Right cardiac atrium (tissue), 5 donors: ENCODE measurements at regions not wholly inside any gene's neighbourhood (a gene's known extent, or its start where the extent isn't known, plus 50 kb on each side); places are given as distances from the start of the nearest gene placed in this dataset.
A peak's percentile ranks its signal among the peaks of the same experiment; 100 is the strongest.

Experiments
- ATAC-seq, 2 donors: fragments of 200-7000 bp; cut with Tn5 transposase; one replicate each; pipeline versions ENCODE4 v1.8.0 to v1.9.1; 2020; ENCODE audit warnings: moderate library complexity in 2 of 2, mild to moderate bottlenecking in 1 of 2
- DNase-seq, 3 donors: peaks; one replicate each; pipeline ENCODE4 v3.0.0-alpha.2; 2020
- H3K27ac ChIP-seq: one replicate; pipeline ENCODE4 v1.5.1; 2013; ENCODE audit warnings: mild to moderate bottlenecking, low read length, control low read depth, moderate library complexity
- H3K27me3 ChIP-seq: one replicate; pipeline ENCODE4 v1.6.1; 2013; ENCODE audit not compliant: control insufficient read depth, insufficient read depth
- H3K4me1 ChIP-seq: one replicate; pipeline ENCODE4 v1.6.1; 2013; ENCODE audit warnings: low read length; ENCODE audit not compliant: control insufficient read depth, insufficient read depth
- H3K4me3 ChIP-seq: one replicate; pipeline ENCODE4 v1.5.1; 2013; ENCODE audit warnings: low read length, control low read depth
- H3K9me3 ChIP-seq: one replicate; pipeline ENCODE4 v1.6.1; 2013; ENCODE audit warnings: low read length; ENCODE audit not compliant: control insufficient read depth
- WGBS: extraction: QIAGEN DNeasy Blood & Tissue Kit; methylation state at CpG from one replicate; pipeline ENCODE4 v1.1.7; 2013; 5-methylcytosine and 5-hydroxymethylcytosine counted together
- intact Hi-C, 4 donors: fragments of 100-400 bp; cut with DNase I; formaldehyde crosslinking; loops; one replicate each; pipeline versions ENCODE4 v1.11.0 to v1.14.0; 2022 to 2023
- donor health status: healthy with polysubstance abuse.
- donor health status: DM: no; HTN: yes; CAD: no.
- donor health status: DM: no; HTN: no; CAD: no.
- donor health status: DM: no; HTN: yes; CAD: no; lungs with severe emphysema.
- donor health status: DM: yes; HTN: yes; CAD: no.

DNA sequence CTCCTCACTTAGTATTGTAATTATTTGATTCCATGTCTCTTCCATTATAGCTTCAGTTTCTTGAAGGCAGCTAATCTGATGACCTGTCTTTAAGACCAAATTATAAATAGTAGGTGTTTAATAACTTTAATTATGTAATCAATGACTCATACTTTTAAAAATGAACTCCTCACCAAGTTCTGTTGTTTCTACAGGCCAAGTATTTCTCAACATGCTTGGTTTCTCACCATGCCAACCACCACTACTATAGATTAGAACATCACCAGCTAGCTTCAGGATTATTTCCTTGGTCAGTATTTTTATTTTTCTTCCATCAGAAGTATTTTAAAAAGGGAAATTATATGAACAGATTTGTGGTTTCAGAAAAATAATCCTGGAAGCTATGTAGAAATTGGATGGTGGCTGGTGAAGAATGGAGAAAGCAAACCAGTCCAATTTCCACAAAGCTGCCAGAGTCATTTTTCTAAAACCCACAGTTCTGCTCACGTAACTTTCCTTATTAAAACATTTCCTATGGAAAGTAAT is 237.7 kb upstream of the DACH1 start:
- no peak for ATAC-seq
- Histone ChIP-seq H3K27me3 (no peaks in the 10 kb centered on the region), H3K9me3 (no peaks in the 10 kb centered on the region), H3K4me3 (no peak overlapping the region), H3K4me1 (no peaks in the 10 kb centered on the region), H3K27ac (no peak overlapping the region)
- 86% methylated on average over 1 of the region's 1 CpG for WGBS
- no peak for DNase-seq
- intact Hi-C loops = no loop called here

DNA sequence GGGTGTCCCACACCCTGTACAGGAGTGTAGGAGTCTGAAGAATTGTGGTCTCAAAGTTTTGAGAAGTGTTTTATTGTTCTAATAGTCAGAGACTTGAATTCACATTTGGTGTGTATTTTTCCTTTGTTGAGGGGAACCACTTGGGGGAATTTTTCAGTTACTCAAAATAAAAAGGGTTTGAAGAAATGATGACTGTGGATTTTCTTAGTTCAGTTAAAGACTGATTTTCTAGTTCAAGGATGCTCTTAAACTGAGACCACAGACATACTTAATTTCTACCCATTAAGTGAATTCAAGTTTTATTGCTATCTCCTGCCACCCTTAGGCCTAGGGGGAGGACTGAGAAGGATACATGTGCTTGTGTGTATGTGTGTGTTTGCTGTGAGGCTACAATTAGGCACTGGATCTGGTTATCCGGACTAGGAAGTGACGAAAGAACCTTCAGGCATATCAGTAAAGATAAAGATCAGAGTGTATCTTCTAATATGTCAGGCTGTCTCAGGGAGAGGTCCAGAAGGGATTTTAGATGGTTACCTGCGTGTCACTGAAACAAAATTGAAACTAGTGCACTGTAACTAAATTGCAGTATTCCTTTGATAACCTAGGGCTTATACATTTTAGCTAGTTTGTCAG is 234.9 kb upstream of the DACH1 start:
- no peak for ATAC-seq
- Histone ChIP-seq H3K27me3 (no peaks in the 10 kb centered on the region), H3K4me1 (no peaks in the 10 kb centered on the region), H3K27ac (no peak overlapping the region), H3K4me3 (no peak overlapping the region), H3K9me3 (no peaks in the 10 kb centered on the region)
- intact Hi-C loops = no loop called here
- 75% methylated on average over 3 of the region's 3 CpGs for WGBS
- DNase-seq = no peak

DNA sequence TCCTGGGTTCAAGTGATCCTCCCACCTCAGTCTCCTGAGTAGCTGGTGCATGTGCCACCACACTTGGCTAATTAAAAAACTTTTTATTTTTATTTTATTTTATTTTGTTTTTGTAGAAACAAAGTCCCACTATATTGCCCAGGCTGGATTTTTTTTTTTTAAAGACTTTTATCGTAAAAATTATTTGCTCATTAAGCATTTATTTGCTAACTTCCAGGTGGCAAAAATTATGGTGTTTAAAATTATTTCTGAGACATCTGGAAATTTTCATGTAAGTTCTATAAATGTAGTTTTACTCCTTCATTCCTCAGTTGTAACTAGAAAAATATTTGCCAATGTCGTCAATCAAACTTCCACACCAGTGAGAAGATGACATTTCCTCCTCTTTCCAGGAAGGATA is 233.3 kb upstream of the DACH1 start:
- no peak overlapping the region for H3K27ac ChIP-seq
- no peak overlapping the region for H3K4me3 ChIP-seq
- DNase-seq (no peak), ATAC-seq (no peak)
- intact Hi-C loops = no loop called here
- 77% methylated on average over 2 of the region's 2 CpGs for whole genome bisulfite sequencing
- no peaks in the 10 kb centered on the region for H3K9me3 ChIP-seq
- no peaks in the 10 kb centered on the region for H3K4me1 ChIP-seq
- no peaks in the 10 kb centered on the region for H3K27me3 ChIP-seq

DNA sequence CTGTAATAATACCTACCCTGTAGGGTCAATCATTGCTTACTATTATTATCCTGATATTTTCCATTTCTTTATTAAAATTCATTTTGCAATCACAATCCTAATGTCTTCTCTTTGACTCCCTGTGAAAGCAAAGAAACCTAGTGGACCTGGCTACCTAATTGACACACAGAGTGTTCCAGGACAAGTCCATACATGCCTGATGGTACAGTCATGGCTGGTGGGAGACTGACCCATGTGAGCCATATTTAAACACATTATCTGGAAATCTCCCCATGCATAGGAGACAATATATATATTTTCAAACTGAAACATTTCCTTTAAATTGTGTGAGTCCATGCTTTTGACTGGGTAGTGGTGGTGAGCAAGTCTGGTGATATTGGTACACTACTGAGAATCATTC is 230.6 kb upstream of the DACH1 start:
- Histone ChIP-seq H3K9me3 (no peaks in the 10 kb centered on the region), H3K4me3 (no peak overlapping the region), H3K4me1 (no peaks in the 10 kb centered on the region), H3K27me3 (no peaks in the 10 kb centered on the region), H3K27ac (no peak overlapping the region)
- DNase-seq = no peak
- ATAC-seq = no peak
- intact Hi-C loops = no loop called here

DNA sequence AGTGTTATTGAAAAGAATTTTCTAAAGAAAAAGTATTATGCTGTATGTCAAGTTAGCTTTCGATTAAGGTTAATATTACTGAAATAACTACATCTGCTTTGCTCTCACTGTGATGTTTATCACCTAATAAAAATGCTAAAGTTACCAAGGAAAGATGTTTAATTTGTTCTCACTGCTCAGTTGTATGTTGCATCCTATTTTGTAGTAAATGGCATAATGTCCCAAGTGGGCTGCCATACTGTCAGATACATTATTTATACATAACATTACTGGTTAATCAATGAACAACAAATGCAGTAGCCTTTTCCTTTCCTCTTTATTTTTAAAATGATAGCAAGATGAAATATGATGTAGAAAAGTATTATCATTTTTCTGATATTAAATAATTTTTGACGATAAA is 226.3 kb upstream of the DACH1 start:
- ATAC-seq (no peak), DNase-seq (no peak)
- no peaks in the 10 kb centered on the region for H3K9me3 ChIP-seq
- WGBS = 91% methylated on average over 2 of the region's 2 CpGs
- H3K4me1 ChIP-seq = no peaks in the 10 kb centered on the region
- no peak overlapping the region for H3K27ac ChIP-seq
- no peaks in the 10 kb centered on the region for H3K27me3 ChIP-seq
- intact Hi-C loops = no loop called here
- no peak overlapping the region for H3K4me3 ChIP-seq

DNA sequence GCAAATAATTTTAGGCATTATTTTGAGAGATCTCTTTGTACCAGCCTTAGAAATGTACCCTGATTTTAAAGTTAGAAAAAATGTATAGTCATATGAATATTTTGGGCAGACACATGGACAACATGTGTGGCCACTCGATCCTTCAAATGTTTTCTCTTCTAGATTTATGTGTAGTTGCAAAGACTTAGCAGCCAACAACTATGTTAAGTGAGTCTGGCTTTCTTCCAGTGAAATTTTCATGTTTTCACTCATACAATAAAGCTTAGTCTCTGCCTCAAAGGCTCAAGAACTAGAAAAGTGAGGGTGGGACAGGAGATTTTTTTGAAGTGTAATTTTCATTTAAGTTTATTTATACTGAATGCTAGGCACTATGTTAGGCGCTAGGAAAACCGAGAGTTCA is 207.7 kb upstream of the DACH1 start:
- no peak overlapping the region for H3K4me3 ChIP-seq
- DNase-seq (no peak), ATAC-seq (no peak)
- WGBS = 74% methylated on average over 3 of the region's 3 CpGs
- intact Hi-C loops = no loop called here
- H3K27me3 ChIP-seq = no peaks in the 10 kb centered on the region
- H3K4me1 ChIP-seq = no peaks in the 10 kb centered on the region
- no peak overlapping the region for H3K27ac ChIP-seq
- no peaks in the 10 kb centered on the region for H3K9me3 ChIP-seq

DNA sequence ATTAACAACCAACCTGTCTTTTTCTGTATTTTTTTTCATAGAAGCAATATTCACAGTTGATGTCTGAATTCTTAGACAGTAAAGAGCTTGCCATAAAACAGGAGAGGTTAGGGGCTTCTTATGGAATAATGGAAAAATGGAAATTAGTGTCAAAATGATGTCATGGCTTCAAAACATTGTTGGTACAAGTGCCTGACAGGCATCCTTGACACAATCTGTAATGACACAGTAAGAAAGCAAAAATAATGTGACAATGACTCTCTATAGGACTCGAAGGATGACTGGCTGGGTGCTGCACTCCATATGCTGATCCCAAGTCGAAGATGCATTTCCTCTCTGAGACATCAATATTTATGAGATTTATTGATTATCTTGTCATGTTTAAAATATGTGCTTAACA is 205.3 kb upstream of the DACH1 start:
- H3K27me3 ChIP-seq = no peaks in the 10 kb centered on the region
- WGBS = 63% methylated on average over 2 of the region's 2 CpGs
- no peaks in the 10 kb centered on the region for H3K9me3 ChIP-seq
- no peaks in the 10 kb centered on the region for H3K4me1 ChIP-seq
- ATAC-seq (no peak), DNase-seq (no peak)
- intact Hi-C loops = no loop called here
- no peak overlapping the region for H3K27ac ChIP-seq
- H3K4me3 ChIP-seq = no peak overlapping the region

DNA sequence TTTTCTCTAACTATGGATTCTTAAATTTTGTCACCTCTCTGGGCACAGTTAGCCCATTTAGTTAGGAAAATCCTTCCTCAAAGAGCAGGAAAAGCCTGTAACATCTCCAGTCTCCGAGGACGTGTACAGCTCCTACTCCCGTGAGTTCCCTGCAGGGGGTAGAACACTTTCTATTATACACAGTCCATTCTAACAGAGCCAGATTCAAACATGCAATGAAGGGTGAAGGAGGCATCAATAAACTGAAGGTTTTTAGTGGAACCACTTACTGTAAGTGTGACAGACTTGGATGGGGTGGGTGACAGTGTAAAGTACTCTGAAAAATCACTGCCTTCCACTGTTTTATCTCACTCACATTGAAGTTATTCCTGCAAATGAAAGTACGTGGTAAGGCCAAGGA is 204.7 kb upstream of the DACH1 start:
- intact Hi-C loops = no loop called here
- no peaks in the 10 kb centered on the region for H3K9me3 ChIP-seq
- 39% methylated on average over 4 of the region's 4 CpGs for WGBS
- DNase-seq (no peak), ATAC-seq (no peak)
- no peak overlapping the region for H3K4me3 ChIP-seq
- no peaks in the 10 kb centered on the region for H3K27me3 ChIP-seq
- H3K27ac ChIP-seq = no peak overlapping the region
- no peaks in the 10 kb centered on the region for H3K4me1 ChIP-seq

DNA sequence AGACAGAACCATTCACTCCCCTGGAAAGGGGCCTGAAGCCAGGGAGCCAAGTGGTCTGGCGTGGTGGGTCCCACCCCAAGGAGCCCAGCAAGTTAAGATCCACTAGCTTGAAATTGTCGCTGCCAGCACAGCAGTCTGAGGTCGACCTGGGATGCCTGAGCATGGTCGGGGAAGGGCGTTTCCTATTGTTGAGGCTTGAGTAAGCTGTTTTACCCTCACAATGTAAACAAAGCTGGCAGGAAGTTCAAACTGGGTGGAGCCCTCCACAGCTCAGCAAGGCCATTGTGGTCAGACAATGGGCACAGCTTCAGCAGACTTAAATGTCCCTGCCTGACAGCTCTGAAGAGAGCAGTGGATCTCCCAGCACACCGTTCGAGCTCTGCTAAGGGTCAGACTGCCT is 195.6 kb upstream of the DACH1 start:
- no peaks in the 10 kb centered on the region for H3K27me3 ChIP-seq
- H3K27ac ChIP-seq = no peak overlapping the region
- intact Hi-C loops = no loop called here
- ATAC-seq (peak in 1 of 2 donors; percentile 56), DNase-seq (peak in 1 of 3 donors; percentile 6)
- WGBS = 49% methylated on average over 7 of the region's 7 CpGs
- no peaks in the 10 kb centered on the region for H3K4me1 ChIP-seq
- H3K9me3 ChIP-seq = no peaks in the 10 kb centered on the region
- no peak overlapping the region for H3K4me3 ChIP-seq

DNA sequence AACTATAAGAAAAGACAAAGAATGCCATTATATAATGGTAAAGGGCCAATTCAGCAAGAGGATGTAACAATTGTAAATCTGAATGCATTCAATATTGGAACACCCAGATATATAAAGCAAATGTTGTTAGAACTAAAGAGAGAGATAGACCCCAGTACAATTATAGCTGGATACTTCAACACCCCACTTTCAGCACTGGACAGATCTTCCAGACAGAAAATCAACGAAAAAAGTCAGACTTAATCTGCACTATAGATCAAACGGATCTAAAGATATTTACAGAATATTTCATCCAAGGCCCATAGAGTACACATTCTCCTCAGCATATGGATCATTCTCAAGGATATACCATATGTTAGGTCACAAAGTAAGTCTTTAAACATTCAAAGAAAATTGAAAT is 194.6 kb upstream of the DACH1 start:
- Histone ChIP-seq H3K4me1 (no peaks in the 10 kb centered on the region), H3K27me3 (no peaks in the 10 kb centered on the region), H3K27ac (no peak overlapping the region), H3K4me3 (no peak overlapping the region), H3K9me3 (no peaks in the 10 kb centered on the region)
- no peak for DNase-seq
- no peak for ATAC-seq
- WGBS = 69% methylated on average over 2 of the region's 2 CpGs
- intact Hi-C loops = no loop called here

DNA sequence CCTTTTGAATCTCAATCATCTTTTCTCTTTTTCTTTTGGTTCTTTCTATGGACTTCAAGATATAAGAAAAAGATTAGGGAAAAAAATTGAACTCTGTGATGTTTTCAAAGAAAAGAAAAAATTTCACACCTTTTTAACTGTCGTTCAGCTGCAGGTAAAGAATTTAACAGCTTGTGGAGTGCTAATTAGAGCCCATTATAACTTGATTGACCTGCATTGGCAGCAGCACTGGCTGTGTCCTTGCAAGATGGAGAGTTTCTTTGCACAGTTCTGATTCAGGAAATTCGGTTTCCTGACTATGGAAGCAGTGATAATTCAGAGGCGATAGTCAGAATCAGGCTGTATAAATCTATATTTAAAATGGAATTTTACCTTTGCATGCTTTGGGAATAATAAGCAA is 183.2 kb upstream of the DACH1 start:
- Histone ChIP-seq H3K9me3 (no peaks in the 10 kb centered on the region), H3K4me3 (no peak overlapping the region), H3K27me3 (no peaks in the 10 kb centered on the region), H3K27ac (no peak overlapping the region), H3K4me1 (no peaks in the 10 kb centered on the region)
- no peak for DNase-seq
- WGBS = 34% methylated on average over 3 of the region's 3 CpGs
- intact Hi-C loops = no loop called here
- no peak for ATAC-seq

DNA sequence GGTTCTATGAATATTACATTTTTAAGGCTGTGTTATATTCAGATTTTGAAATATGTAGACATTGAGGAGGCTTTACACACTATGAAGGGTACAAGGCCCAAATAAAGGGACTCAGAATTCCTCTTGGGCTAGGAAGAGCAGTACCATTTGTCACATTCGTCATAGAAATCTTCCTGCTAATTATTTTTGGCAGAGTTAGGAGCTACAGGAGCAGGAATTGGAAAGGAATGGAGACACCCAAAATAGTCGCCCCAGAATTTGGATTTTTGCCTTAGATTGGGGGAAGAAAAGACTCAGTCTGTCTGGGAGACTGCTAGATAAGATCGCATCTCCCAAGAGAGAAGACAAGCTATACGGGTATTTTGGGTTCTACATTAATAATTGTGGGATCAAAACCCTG is 176.4 kb upstream of the DACH1 start:
- WGBS = 60% methylated on average over 4 of the region's 4 CpGs
- H3K9me3 ChIP-seq = no peaks in the 10 kb centered on the region
- no peak overlapping the region for H3K4me3 ChIP-seq
- H3K27me3 ChIP-seq = no peaks in the 10 kb centered on the region
- H3K27ac ChIP-seq = no peak overlapping the region
- H3K4me1 ChIP-seq = no peaks in the 10 kb centered on the region
- intact Hi-C loops = no loop called here
- ATAC-seq (no peak), DNase-seq (no peak)
